Activated CD8-positive, alpha-beta memory T cell treated with anti-CD3 and anti-CD28 coated beads, Interleukin-2, amount 50 U/mL, for 1 hour (primary cell): ENCODE measurements at regions not wholly inside any gene's neighbourhood (a gene's known extent, or its start where the extent isn't known, plus 50 kb on each side); places are given as distances from the start of the nearest gene placed in this dataset.
"Not testable (repeated sequence)": the region's sequence is repeated elsewhere in the genome, so short reads cannot be mapped to it uniquely, and the experiment has no call there.

Experiments
- DNase-seq: peaks from one replicate; pipeline ENCODE4 v3.0.0-alpha.2; 2020; ENCODE audit errors: extremely low read depth

DNA sequence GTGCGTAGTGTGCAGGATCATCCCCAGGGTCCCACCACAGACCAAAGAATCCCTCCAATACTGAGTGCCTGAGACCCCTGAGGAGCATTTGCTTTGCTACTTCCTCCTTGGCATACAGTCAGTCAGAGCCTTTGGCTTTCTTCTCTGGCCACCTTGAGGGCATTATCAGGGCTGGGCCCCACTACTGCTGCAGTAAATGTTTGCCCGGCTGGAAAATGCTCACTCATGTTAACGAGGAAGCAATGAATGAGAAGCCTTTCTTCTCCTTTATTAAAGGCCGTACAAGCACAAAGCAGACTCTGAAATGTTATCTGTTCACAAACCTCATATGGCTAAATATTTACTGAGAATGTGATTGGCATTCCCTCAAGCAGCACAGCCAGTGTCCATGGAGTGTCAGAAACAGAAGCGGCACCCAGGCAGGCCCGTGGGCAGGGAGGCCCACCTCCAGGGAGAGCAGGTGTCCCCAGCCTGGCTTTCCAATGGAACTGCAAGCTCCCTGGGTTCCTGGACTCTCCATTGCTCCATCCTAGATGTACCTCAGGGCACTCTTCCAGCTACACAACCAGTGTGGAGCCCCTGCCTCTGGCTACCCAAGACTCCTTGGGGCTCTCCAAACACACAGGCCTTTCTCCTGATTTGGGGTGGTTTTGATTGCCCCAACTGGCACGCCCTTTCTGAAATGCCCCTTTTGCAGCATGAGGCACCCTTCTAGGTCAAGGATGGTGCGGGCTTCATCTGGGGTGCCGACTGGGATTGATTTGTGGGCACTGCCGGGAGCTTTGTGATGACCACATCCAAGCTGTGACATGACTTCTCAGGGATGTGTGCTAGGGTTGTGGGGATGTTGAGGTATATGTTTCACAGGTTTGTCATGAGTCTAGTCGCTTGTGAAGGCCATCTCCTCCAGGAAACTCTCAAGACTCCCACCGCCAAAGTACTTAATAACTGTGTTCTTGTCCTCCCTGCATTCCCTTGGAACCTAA, 195.6 kb downstream of the FAM43A start:
- no peak for DNase-seq

DNA sequence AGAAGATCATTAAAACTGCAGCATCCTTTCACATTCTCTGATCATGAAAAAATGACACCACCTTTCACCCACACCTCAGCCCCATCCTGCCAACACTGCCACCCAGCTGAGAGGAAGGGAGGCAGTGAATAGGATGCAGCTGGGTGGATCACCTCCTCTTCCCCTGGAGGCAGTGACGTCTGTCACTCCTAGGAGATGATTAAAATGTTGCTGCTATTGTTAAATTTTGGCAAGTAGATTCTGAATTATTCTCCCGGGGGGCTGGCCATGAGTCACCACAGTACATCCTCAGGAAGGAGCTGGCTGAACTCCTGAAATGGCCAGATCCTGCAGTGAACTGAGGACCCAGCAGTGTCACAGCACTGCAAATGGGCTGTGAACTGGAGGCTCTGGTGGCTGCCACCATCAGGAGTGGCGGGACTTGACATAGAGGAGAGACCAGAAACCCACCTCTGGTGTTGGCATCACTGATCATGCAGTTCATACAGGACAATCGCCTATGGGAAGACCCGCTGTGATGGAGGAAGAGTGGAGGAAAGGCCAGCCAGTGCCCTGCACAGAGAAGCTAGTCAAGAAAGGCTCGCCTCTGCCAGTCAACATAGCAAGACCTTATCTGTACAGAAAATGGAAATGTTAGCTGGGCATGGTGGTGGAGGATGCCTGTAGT, 199.1 kb downstream of the FAM43A start:
- no peak for DNase-seq

DNA sequence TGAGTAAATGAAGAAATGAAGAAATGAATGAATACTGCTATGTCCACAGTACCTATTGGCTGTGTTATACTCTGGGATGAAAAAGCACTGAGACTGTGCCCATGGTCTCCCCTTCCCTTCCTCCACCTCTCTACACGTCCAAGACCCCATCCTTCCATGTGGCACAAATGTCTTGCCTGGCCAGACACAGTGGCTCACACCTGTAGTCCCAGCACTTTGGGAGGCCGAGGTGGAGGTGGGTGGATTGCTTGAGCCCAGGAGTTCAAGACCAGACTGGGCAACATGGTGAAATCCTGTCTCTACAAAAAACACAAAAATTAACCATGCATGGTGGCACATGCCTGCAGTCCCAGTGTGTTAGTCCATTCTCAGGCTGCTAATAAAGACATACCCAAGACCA, 200.1 kb downstream of the FAM43A start:
- DNase-seq: no peak

DNA sequence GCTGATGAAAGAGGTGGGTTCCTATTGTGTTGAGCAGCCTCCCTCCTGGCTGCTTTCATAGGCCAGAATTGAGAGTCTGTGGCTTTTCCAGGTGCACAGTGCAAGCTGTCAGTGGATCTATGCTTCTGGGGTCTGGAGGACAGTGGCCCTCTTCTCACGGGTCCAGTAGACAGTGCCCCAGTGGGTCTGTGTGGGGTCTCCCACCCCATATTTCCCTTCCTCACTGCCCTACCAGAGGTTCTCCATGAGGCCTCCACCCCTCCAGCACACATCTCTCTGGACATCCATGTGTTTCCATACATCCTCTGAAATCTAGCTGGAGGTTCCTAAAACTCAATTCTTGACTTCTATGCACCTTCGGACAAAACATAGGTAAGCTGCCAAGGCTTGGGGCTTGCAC, 201.2 kb downstream of the FAM43A start:
- no peak for DNase-seq

DNA sequence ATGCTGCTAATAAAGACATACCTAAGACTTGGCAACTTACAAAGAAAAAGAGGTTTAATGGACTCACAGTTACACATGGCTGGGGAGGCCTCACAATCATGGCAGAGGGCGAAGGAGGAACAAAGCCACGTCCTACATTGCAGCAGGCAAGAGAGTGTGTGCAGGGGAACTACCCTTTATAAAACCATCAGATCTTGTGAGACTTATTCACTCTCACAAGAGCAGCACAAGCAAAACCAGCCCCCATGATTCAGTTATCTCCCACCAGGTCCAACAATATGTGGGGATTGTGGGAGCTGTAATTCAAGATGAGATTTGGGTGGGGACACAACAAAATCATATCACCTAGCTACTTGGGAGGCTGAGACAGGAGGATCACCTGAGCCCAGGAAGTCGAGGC, 202.4 kb downstream of the FAM43A start:
- not testable (repeated sequence) for DNase-seq

DNA sequence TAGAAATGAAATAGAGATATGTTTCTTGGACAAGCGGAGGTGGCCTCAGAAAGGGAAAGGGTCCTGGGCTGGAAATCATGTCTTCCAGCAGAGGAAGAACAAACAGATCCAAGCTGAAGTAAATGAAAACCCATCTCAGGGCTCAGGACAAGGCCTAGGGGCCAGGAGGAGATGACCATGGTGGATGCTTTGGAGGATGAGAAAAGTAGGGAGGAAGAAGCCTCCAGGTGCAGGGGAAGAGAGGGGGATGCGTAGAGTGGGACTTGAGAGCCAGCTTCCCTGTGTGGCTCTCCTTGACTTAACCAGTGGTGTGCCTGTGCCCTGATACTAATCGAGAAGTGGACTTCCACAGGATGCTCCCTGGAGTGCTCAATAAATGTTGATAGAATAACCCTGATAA, 203.2 kb downstream of the FAM43A start:
- no peak for DNase-seq

DNA sequence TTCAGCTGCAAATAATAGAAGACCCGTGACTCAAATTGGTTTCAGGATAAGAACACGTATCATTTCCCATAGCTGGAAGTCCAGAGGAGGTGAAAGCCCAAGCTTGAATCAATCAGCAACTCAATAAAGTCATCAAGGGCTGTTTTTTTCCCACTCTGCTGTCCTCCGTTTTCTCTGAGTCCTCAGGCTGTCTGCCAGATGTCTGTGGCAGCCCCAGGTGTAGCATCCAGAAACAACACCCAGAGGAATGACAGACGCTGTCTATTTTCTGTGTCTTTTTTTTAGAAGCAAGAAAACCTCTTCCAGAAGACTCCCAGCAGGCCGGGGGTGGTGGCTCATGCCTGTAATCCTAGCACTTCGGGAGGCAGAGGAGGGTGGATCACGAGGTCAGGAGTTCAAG, 204.4 kb downstream of the FAM43A start:
- no peak for DNase-seq

DNA sequence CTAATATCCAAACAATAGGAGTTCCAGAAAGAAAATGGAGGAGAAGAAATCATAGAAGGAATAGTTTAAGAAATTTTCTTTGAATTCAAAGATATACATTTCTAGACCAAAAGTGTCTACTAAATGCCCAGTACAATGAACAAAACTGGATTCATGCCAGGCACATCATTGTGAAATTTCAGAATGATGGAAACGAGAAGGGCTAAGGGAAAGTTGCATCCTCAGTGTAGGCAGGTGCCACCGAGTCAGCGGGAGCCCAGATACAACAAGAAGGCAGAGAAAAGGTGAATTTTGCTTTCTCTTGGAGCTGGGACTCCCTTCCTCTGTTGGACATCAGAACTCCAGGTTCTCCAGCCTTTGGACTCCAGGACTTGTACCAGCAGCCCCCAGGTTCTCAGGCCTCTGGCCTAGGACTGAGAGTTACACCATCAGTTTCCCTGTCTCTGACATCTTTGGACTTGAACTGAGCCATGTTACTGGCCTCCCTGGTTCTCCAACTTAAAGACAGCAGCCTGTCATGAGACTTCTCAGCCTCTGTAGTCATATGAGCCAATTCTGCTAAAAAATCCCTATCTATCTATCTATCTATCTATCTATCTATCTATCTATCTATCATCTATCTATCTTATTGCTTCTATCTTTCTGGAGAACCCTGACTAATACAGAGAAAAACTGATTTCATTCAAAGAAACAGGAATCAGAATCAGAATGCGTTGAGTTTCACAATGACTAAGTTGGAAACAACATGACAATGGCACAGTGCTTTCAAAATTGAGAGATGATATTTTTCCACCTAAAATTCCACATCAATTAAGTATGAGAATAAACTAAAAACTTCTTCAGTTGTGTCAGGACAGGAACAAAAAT, 207.7 kb downstream of the FAM43A start:
- no peak for DNase-seq

DNA sequence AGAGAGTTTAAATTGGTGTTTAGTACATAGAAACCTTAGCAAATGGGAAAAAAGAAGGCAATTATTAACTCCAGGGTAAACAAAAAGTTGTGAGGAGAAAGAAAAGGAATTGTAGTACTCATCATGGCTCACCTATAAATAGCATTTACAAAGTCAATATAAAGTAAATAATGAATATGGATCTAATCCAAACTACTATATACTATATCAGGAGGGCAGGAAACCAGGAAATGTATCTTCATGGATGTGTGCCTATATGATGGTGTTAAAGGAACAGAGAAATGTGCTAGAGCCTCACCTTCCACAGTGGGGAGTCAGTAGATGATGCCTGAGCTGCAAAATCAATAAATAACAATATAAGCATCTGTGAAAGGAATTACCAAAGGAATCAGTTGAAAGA, 208.9 kb downstream of the FAM43A start:
- DNase-seq: no peak

DNA sequence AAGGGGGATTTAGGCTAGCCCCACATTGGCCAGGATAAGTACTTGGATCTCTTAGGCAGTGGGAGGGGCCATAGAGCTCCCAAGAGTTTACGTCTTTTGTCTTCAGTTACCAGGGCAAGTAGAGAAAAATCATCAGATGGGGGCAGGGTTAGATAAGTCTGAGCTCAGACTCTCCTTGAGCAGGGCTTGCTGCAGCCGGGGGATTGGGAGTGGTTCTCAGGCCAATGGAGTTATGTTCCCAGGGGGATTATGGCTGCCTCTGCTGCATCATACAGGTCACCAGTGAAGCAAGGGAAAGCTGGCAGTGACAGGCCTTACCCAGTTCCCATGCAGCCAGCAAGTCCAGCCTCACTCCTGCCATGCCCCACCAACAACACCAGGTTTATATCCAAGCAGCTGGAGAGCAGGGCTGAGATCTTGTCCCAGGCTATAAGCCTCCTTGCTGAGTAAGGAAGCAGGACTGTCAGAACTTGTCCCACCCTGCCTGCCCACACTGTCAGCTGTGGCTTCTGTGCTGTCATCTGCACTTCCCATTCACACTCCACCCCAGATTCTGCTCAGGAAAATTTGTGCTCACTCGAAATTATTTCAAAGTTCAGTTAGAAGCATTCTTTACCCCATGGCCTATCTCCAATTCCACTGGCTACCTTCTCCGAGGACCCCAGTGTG, 215.3 kb downstream of the FAM43A start:
- no peak for DNase-seq

DNA sequence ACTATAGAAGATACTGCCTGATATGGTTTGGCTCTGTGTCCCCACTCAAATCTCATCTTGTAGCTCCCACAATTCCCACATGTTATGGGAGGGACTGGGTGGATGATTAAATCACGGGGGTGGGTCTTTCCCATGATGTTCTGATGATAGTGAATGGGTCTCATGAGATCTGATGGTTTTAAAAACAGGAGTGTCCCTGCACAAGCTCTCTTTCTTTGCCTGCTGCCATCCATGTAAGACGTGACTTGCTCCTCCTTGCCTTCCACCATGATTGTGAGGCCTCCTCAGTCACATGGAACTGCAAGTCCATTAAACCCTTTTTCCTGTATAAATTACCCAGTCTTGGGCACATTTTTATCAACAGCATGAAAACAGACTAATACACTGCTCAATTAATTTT, 217.8 kb downstream of the FAM43A start:
- DNase-seq: not testable (repeated sequence)

DNA sequence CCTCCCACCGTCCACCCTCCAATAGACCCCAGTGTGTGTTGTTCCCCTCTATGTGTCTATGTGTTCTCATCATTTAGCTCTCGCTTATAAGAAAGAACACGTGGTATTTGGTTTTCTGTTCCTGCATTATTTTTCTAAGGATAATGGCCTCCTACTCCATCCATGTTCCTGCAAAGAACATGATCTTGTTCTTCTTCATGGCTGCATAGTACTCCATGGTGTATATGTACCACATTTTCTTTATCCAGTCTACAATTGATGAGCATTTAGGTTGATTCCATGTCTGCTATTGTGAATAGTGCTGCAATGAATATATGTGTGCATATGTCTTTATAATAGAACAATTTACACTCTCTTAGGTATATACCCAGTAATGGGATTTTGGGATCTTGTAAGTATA, 219.3 kb downstream of the FAM43A start:
- DNase-seq: not testable (repeated sequence)

DNA sequence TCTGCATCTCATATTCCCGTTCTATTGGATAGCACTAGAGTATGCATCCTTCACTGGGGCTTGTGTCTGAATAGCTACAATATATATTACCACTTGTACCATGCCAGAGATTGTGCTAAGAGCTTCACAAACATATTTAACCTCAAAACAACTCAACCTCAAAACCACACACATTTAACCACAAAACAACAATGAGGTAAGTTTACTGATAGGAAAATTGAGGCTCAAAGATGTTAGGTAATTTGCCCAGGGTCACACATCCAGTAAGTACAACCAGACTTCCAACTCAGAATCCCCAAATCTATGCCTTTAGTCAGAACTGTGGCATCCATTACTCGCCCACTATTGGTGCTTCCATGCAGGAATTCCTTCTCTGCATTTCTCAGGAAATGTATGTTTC, 220.0 kb downstream of the FAM43A start:
- no peak for DNase-seq

DNA sequence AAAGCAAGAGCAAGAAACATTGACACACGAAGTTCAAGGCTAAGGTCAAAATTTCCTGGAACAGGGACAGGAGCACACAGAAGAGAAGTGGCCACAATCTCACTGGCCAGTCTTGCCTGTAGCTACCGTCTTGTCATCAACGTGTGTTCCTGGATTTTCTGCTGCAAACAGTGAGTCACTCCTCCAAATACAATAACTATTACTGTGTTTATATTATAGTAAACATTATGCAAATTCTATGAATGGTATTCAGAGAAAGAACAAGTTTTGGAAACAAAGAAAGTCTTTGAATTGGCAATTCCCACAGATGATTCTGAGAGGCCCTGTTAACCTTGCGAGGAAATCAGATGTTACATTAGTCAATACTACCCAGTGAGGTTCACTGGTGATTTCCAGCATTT, 220.5 kb downstream of the FAM43A start:
- DNase-seq: no peak

DNA sequence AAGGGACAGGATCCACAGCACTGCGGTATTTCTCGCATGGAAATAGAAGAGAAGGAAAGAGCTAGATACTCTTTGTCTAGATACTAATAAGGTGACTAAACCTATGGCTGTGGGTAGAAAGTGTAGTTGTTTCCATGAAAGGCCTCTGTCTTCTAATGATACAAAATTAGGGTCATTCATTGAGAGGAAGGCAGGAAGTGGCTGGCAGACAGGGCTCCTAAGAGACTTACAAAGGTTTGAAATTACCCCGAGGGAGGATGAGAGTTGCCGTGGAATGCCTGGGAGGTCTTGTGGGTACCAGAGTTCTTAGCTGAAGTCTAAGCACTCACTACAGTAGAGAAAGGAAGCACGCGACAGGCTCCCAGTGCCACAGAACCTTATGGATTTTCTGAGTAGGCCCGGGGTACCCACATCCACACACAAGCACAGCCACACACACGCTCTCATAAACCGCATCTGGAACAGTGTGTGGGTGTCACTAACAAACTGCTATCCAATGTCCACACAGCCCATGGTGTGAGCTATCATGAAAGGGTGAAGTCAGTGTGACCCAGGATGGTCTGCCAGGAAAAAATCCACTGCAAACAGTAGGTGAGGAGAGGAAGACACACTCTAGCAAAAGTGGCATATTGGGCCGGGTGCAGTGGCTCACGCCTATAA, 221.4 kb downstream of the FAM43A start:
- DNase-seq: no peak

DNA sequence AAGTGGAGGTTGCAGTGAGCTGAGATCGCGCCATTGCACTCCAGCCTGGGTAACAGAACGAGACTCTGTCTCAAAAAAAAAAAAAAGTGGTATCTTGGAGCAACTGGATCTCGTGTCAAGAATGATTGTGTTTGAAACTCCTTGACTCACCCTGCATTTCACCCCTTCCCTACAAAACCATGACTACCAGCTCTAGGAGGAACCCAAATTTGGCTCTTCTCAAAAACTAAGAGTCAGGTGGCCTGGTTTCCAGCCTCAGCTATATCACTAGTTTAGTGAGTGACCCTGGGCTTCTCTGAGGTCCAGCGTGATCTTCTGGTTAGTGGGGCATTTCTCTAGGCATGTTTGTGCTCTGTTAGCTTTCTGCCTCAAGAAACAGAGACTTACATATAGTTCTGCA, 222.1 kb downstream of the FAM43A start:
- DNase-seq: no peak

DNA sequence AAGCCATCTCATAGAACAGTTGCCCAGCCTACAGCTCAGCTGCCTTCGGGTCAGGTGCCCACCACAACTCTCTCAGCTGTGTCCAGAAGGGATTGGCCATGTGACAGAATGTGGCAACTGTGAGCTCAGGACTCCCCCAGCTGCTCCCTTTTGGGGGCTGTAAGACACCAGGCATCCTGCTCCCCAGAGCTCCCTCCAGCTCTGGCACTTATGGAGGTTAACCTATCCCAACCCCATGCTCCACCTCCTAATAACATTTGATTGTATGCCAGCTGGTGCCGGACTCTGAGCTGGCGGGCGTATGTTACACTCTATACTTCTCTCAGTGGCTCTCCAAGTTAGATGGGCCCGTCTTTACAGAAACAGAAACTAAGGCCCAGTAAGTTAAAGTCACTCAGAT, 222.8 kb downstream of the FAM43A start:
- DNase-seq: no peak

DNA sequence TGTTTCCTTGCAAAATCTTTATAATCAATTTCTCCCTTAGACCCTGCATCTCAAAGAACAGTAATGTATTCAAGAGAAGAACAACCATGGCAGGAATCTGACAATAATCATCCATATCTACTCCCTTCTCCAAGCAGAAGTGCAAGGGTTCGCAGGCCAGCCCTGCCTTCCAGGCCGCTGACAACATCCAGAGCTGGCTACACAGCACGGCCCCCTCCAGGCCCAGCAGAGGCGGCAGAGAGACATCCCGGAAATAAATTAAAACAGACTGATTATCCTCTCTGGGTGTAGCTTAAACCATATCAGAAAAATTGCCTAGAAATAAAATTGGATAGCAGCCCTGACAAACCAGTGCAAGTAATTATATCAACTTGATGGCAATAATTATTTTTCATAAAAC, 223.3 kb downstream of the FAM43A start:
- DNase-seq: no peak

DNA sequence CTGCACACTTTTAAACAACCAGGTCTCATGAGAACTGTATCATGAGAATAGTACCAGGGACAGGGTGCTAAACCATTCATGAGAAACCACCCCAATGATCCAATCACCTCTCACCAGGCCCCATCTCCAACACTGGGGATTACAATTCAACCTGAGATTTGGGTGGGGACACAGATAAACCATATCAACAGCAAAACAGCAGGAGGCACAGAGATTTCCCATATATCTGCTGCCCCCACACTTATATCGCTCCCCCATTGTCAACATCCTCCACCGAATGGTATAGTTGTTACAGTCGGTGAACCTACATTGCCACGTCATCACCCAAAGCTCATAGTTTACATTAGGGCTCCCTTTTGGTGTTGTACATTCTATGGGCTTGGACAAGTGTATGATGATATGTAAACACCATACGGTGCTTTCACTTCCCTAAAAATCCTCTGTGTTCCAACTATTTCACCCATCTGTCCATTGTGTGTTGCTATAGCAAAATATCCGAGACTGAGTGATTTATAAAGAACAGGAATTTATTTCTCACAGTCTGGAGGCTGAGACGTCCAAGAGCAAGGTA, 224.8 kb downstream of the FAM43A start:
- no peak for DNase-seq

DNA sequence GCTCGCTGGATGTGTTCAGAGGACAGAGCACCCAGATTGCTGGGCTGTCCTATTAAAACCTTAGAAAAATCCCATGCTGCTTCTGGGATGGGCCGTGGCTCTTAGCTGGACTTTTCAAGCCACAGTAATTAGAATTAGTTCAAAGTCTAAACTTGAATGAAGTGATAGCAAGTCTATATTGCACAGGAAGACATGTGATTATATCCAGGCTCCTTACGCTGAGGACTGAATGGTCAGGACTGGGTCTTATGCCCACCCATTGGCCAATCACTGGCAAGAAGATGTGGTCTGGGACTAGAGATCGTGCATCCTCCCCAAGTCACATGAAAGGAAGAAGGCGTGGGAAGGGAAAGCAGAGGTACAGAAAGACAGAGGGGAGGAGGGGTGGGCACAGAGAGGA, 227.6 kb downstream of the FAM43A start:
- no peak for DNase-seq

DNA sequence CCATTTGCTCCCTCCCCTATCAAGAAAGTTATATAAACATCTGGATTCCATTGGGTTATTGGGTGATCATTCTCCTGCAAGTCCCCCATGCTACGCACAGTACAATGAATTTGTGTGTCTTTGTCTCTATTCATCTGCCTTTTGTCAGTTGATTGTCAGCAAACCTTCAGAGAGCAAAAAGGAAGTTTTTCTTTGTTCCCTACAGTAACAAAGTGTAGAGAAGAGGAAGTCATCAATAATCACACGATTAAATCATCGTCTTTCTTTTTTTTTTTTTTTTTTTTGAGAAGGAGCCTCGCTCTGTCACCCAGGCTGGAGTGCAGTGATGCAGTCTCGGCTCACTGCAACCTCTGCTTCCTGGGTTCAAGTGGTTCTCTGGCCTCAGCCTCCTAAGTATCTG, 239.2 kb downstream of the FAM43A start:
- not testable (repeated sequence) for DNase-seq
